Coronary artery (tissue), 2 donors: ENCODE measurements at regions not wholly inside any gene's neighbourhood (a gene's known extent, or its start where the extent isn't known, plus 50 kb on each side); places are given as distances from the start of the nearest gene placed in this dataset.
"Not testable (repeated sequence)": the region's sequence is repeated elsewhere in the genome, so short reads cannot be mapped to it uniquely, and the experiment has no call there.

Experiments
- DNase-seq: peaks from one replicate; pipeline ENCODE4 v3.0.0-alpha.2; 2017; ENCODE audit warnings: low spot score
- H3K27ac ChIP-seq, 2 donors: fragments of 200-600 bp; sonication (generic); one replicate each; pipeline ENCODE4 v1.5.1; 2016 to 2019
- H3K4me3 ChIP-seq: fragments of 200-600 bp; sonication (generic); 2 replicates; pipeline ENCODE4 v1.5.1; 2016; ENCODE audit warnings: mild to moderate bottlenecking, moderate library complexity
- TF ChIP-seq, protein P1 (sequence below): fragments of 200-600 bp; sonication (generic); IDR thresholded peaks from one replicate; pipeline ENCODE4 v1.5.1; 2019; ENCODE audit warnings: antibody characterized with exemption

DNA sequence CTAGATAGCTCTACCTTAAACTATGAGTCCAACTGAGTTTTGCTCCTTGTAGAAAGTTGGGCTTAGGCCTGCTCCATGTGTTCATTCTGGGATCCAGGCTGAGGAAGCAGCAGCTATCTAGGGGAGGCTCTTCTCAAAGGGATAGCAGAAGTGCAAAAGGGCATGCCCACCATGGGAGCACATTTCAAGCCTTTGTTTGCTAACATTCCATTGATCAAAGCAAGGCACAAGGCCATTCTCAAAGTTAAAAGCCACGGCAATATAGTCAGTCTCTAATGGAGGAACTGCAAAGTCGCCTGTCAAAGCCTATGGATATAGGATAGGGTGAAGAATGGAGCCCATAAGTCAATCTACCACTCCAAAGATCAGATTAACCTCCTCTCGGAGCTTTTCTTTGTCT lies 488.1 kb upstream of the ARX start:
- TF ChIP-seq, protein P1, sequence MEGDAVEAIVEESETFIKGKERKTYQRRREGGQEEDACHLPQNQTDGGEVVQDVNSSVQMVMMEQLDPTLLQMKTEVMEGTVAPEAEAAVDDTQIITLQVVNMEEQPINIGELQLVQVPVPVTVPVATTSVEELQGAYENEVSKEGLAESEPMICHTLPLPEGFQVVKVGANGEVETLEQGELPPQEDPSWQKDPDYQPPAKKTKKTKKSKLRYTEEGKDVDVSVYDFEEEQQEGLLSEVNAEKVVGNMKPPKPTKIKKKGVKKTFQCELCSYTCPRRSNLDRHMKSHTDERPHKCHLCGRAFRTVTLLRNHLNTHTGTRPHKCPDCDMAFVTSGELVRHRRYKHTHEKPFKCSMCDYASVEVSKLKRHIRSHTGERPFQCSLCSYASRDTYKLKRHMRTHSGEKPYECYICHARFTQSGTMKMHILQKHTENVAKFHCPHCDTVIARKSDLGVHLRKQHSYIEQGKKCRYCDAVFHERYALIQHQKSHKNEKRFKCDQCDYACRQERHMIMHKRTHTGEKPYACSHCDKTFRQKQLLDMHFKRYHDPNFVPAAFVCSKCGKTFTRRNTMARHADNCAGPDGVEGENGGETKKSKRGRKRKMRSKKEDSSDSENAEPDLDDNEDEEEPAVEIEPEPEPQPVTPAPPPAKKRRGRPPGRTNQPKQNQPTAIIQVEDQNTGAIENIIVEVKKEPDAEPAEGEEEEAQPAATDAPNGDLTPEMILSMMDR = no peak
- no peak for DNase-seq
- Histone ChIP-seq H3K4me3 (no peak overlapping the region), H3K27ac (no peak overlapping the region)

DNA sequence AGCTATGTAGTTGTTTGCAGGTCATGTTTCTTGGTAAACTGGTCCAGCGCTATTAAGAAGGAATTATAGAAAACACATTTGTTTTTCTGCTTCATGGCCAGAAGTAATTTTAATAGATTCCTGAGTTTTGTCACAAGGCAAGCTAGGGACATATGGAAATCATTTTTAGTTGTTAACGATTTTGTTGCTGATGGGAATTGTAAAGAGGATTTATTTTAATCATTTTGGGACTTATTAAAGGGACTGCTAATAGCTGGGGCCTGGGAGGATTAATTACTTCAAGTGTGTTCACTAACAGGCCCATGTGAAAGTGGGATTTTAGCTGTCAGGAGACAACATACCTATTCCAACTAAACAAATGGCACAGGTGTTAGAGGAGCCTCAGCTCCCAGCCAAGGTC lies 492.0 kb upstream of the ARX start:
- Histone ChIP-seq H3K4me3 (no peak overlapping the region), H3K27ac (no peak overlapping the region)
- no peak for DNase-seq
- TF ChIP-seq, protein P1 = no peak

GRCh38 chrX:25519258-25519657 lies 503.5 kb upstream of the ARX start:
- TF ChIP-seq, protein P1 = no peak
- no peak for DNase-seq
- Histone ChIP-seq H3K27ac (no peak overlapping the region), H3K4me3 (no peak overlapping the region)

- H3K27ac ChIP-seq, DNase-seq, H3K4me3 ChIP-seq: not testable (repeated sequence)
Observed at GRCh38 chrX:25522443-25523010, 506.8 kb upstream of the ARX start.

- TF ChIP-seq, protein P1 = no peak
- Histone ChIP-seq H3K4me3 (no peak overlapping the region), H3K27ac (no peak overlapping the region)
- DNase-seq = no peak
Observed at GRCh38 chrX:25523574-25524540, 508.1 kb upstream of the ARX start.

GRCh38 chrX:25527156-25527555 lies 511.4 kb upstream of the ARX start:
- no peak for DNase-seq

DNA sequence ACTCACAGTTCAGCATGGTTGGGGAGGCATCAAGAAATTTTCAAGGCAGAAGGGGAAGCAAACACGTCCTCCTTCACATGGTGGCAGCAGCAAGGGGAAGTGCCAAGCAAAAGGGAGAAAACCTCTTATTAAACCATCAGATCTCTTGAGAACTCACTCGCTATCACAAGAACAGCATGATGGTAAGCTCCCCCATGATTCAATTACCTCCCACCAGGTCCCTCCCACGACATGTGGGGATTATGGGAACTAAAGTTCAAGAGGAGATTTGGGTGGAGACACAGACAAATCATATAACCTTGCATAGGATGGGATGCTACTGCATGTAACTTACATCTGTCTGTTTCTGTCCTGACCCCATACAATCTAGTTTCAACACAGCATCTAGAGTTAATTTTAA lies 511.8 kb upstream of the ARX start:
- no peak overlapping the region for H3K27ac ChIP-seq
- DNase-seq = no peak
- TF ChIP-seq, protein P1 = no peak
- H3K4me3 ChIP-seq = no peak overlapping the region

More at GRCh38 chrX:25527156-25527555, 511.4 kb upstream of the ARX start:
- Histone ChIP-seq H3K27ac (no peak overlapping the region), H3K4me3 (no peak overlapping the region)
- TF ChIP-seq, protein P1 = no peak
